ENCODE measurements at regions not wholly inside any gene's neighbourhood (a gene's known extent, or its start where the extent isn't known, plus 50 kb on each side); places are given as distances from the start of the nearest gene placed in this dataset.

DNA sequence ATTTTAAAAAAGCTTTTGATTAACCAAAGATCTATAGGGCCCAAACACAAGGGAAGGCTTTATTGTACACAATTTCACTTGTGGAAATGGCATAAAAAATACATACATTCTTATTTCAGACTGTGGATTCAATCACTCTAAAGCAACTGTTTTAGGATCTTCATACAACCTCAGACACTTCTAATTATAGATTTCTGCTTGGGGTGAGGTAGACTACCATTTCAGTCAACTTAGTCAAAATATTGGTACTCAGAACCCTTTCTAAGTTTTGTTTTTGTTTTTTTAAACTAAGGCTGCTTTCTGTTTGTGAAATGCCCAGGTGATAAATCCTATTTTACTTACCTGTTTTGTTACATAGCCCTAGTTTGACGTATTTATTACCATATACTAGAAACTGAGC is 284.5 kb upstream of the RASA1 start:
- Histone ChIP-seq H3K27me3 (ENCODE audit: control insufficient read depth, extremely low read depth, insufficient read depth, low read length) (no peaks in the 10 kb centered on the region), H4K20me1 (ENCODE audit: control insufficient read depth, extremely low read depth, insufficient read depth, low read length) (no peaks in the 10 kb centered on the region), H2AFZ (ENCODE audit: control insufficient read depth, low read length) (no peak overlapping the region), H3K4me3 (ENCODE audit: control insufficient read depth in 2 of 3, extremely low read depth in 1 of 3, insufficient read depth in 2 of 3, low read depth in 1 of 3, low read length in 3 of 3) (no peak overlapping the region), H3K27ac (ENCODE audit: control insufficient read depth, insufficient read depth, low read length) (no peak overlapping the region), H3K9me1 (ENCODE audit: control insufficient read depth, extremely low read depth, insufficient read depth, low read length) (no peaks in the 10 kb centered on the region), H3K4me2 (ENCODE audit: control insufficient read depth, extremely low read depth, insufficient read depth, low read depth, low read length) (no peak overlapping the region), H3K79me2 (ENCODE audit: control insufficient read depth, insufficient read depth, low read length) (no peaks in the 10 kb centered on the region), H3K4me1 (ENCODE audit: control insufficient read depth, extremely low read depth, insufficient read depth, low read length) (no peaks in the 10 kb centered on the region), H3K9ac (ENCODE audit: control insufficient read depth, extremely low read depth, insufficient read depth, low read length) (no peak overlapping the region), H3K9me3 (ENCODE audit: control insufficient read depth, low read depth, low read length) (no peaks in the 10 kb centered on the region), H3K36me3 (ENCODE audit: control insufficient read depth in 2 of 2, extremely low read depth in 1 of 2, insufficient read depth in 2 of 2, low read length in 2 of 2) (no peaks in the 10 kb centered on the region)
- TF ChIP-seq CTCF (optimal IDR thresholded peaks at IDR 0.05 in 1 of 3, IDR thresholded peaks at IDR 0.05 in 1 of 3, conservative IDR thresholded peaks at IDR 0.05 in 1 of 3; ENCODE audit: extremely low read depth in 1 of 3, insufficient read depth in 2 of 3, low read length in 3 of 3) (no peak), EZH2 (IDR thresholded peaks at IDR 0.05; ENCODE audit: low read length) (no peak)
- dilution Hi-C loops (cut with MboI; ENCODE audit: extremely low pct_ligation_motif_present, low sequenced_read_pairs): no loop called here
- DNase-seq (ENCODE audit: low read depth, low spot score) (no peak), FAIRE-seq (no peak)

DNA sequence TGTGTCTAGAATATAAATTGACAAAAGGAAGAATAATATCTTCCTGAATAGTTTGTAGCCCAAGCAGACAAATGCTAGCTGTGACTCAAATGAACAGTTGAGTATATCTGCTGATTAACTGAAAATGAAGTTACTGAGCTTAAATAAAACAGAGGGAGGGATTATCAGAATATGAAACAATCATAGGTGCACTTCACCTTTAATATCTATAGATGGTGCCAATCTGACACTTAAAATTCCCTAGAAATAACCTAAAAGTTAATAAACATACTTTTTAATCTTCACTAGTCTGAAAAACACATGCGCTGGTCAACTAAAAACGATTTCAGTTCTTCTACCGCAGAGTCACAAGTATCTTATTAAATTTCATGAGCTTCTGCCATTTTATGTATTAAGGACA is 280.8 kb upstream of the RASA1 start:
- FAIRE-seq: peak; percentile 20
- Histone ChIP-seq H3K27me3 (ENCODE audit: control insufficient read depth, extremely low read depth, insufficient read depth, low read length) (no peaks in the 10 kb centered on the region), H4K20me1 (ENCODE audit: control insufficient read depth, extremely low read depth, insufficient read depth, low read length) (no peaks in the 10 kb centered on the region), H3K9me3 (ENCODE audit: control insufficient read depth, low read depth, low read length) (no peaks in the 10 kb centered on the region), H3K9me1 (ENCODE audit: control insufficient read depth, extremely low read depth, insufficient read depth, low read length) (no peaks in the 10 kb centered on the region), H3K36me3 (ENCODE audit: control insufficient read depth in 2 of 2, extremely low read depth in 1 of 2, insufficient read depth in 2 of 2, low read length in 2 of 2) (no peaks in the 10 kb centered on the region), H3K9ac (ENCODE audit: control insufficient read depth, extremely low read depth, insufficient read depth, low read length) (no peak overlapping the region), H3K4me3 (ENCODE audit: control insufficient read depth in 2 of 3, extremely low read depth in 1 of 3, insufficient read depth in 2 of 3, low read depth in 1 of 3, low read length in 3 of 3) (no peak overlapping the region), H2AFZ (ENCODE audit: control insufficient read depth, low read length) (no peak overlapping the region), H3K27ac (ENCODE audit: control insufficient read depth, insufficient read depth, low read length) (no peak overlapping the region), H3K79me2 (ENCODE audit: control insufficient read depth, insufficient read depth, low read length) (no peaks in the 10 kb centered on the region), H3K4me1 (ENCODE audit: control insufficient read depth, extremely low read depth, insufficient read depth, low read length) (no peaks in the 10 kb centered on the region), H3K4me2 (ENCODE audit: control insufficient read depth, extremely low read depth, insufficient read depth, low read depth, low read length) (no peak overlapping the region)
- dilution Hi-C loops (cut with MboI; ENCODE audit: extremely low pct_ligation_motif_present, low sequenced_read_pairs): no loop called here
- TF ChIP-seq EZH2 (IDR thresholded peaks at IDR 0.05; ENCODE audit: low read length): no peak
- peak in 1 of 3 experiments; percentile 25 for TF ChIP-seq CTCF (optimal IDR thresholded peaks at IDR 0.05 in 1 of 3, IDR thresholded peaks at IDR 0.05 in 1 of 3, conservative IDR thresholded peaks at IDR 0.05 in 1 of 3; ENCODE audit: extremely low read depth in 1 of 3, insufficient read depth in 2 of 3, low read length in 3 of 3)
- DNase-seq (ENCODE audit: low read depth, low spot score): no peak
